GM12878 (cell line): ENCODE measurements at regions not wholly inside any gene's neighbourhood (a gene's known extent, or its start where the extent isn't known, plus 50 kb on each side); places are given as distances from the start of the nearest gene placed in this dataset.

ENCODE experiments used
- ATAC-seq: fragments of 200-7000 bp; cut with Tn5 transposase; 3 replicates; pipeline ENCODE4 v1.9.1; 2020; ENCODE audit warnings: mild to moderate bottlenecking, moderate library complexity
- BruUV-seq: library from RNA; stranded (reverse); fragments of 400-500 nt; replicated peaks from 2 replicates; lab custom pipeline; 2021; lab: Mats Ljungman, UMichigan
- CTCF ChIA-PET: fragments of 300-600 bp; sonication (Branson Sonifier 250); formaldehyde crosslinking; extraction: SDS; loops from one replicate; lab custom pipeline; 2021; ENCODE audit warnings: inconsistent platforms; lab: Yijun Ruan, JAX
- POLR2A ChIA-PET: fragments of 350-600 bp; formaldehyde crosslinking; extraction: SDS; loops from one replicate; lab custom pipeline; 2021; ENCODE audit warnings: inconsistent platforms; lab: Charles Lee
- RAD21 ChIA-PET: fragments of 300-600 bp; sonication (Branson Sonifier 250); formaldehyde crosslinking; loops from one replicate; lab custom pipeline; 2023; ENCODE audit warnings: antibody characterized with exemption; ENCODE audit not compliant: unreplicated experiment; lab: Charles Lee
- SMC1A ChIA-PET: fragments of 300-600 bp; sonication (Branson Sonifier 250); formaldehyde crosslinking; loops from one replicate; lab custom pipeline; 2023; ENCODE audit not compliant: unreplicated experiment, uncharacterized antibody; lab: Charles Lee
- DNase-seq: peaks from one replicate; pipeline ENCODE4 v3.0.0-alpha.2; 2011; ENCODE audit warnings: low read depth, low spot score
- FAIRE-seq: peaks from 3 replicates; lab custom pipeline; 2011; peaks lifted over from hg19 to GRCh38; lab: Jason Lieb, UNC
- H2AFZ ChIP-seq: 2 replicates; pipeline ENCODE4 v1.6.0; 2011; ENCODE audit warnings: low read depth, low read length, control low read depth; ENCODE audit not compliant: control insufficient read depth
- H3K27ac ChIP-seq: 2 replicates; pipeline ENCODE4 v1.5.1; 2011; ENCODE audit warnings: control low read depth; ENCODE audit not compliant: control insufficient read depth, insufficient read depth
- H3K27me3 ChIP-seq, 2 experiments: replicated peaks in 1 of 2; 2 replicates each; pipeline versions ENCODE4 v1.6.0 to v1.6.1; 2011; ENCODE audit warnings: low read length in 1 of 2; ENCODE audit not compliant: control insufficient read depth in 2 of 2, insufficient read depth in 2 of 2
- H3K36me3 ChIP-seq, 2 experiments: 2 replicates each; pipeline ENCODE4 v1.5.1; 2011; ENCODE audit warnings: low read length in 1 of 2; ENCODE audit not compliant: control insufficient read depth in 2 of 2, insufficient read depth in 2 of 2
- H3K4me1 ChIP-seq: 2 replicates; pipeline ENCODE4 v1.6.1; 2011; ENCODE audit warnings: mild to moderate bottlenecking, low read length, moderate library complexity, mixed read lengths; ENCODE audit not compliant: control insufficient read depth, insufficient read depth
- H3K4me2 ChIP-seq: 2 replicates; pipeline ENCODE4 v1.6.0; 2011; ENCODE audit warnings: control low read depth; ENCODE audit not compliant: control insufficient read depth, insufficient read depth
- H3K4me3 ChIP-seq: fragments of 200-600 bp; sonication (generic); 2 replicates; pipeline ENCODE4 v1.5.1; 2016
- H3K79me2 ChIP-seq: 2 replicates; pipeline ENCODE4 v1.6.0; 2011; ENCODE audit warnings: low read length; ENCODE audit not compliant: control insufficient read depth, insufficient read depth
- H3K9ac ChIP-seq: 2 replicates; pipeline ENCODE4 v1.8.0; 2011; ENCODE audit warnings: low read length, control low read depth, mixed read lengths; ENCODE audit not compliant: control insufficient read depth, insufficient read depth
- H3K9me3 ChIP-seq: replicated peaks from 3 replicates; pipeline ENCODE4 v1.5.1; 2011; ENCODE audit warnings: mild to moderate bottlenecking, low read length; ENCODE audit not compliant: control insufficient read depth, insufficient read depth
- H4K20me1 ChIP-seq: 2 replicates; pipeline ENCODE4 v1.6.0; 2011; ENCODE audit not compliant: control insufficient read depth, insufficient read depth
- FOXM1 ChIP-seq: IDR thresholded peaks from 2 replicates; pipeline ENCODE4 v1.6.1; 2012; ENCODE audit warnings: low read depth, mild to moderate bottlenecking, inconsistent platforms, low read length, moderate library complexity
- HDAC6 ChIP-seq: fragments of 200-600 bp; sonication (generic); IDR thresholded peaks from one replicate; pipeline ENCODE4 v1.8.0; 2017; ENCODE audit warnings: antibody characterized with exemption; ENCODE audit not compliant: unreplicated experiment
- JUNB ChIP-seq: IDR thresholded peaks from 2 replicates; pipeline ENCODE4 v1.6.1; 2016; ENCODE audit warnings: antibody characterized with exemption, mild to moderate bottlenecking
- LARP7 ChIP-seq: fragments of 450-650 bp; IDR thresholded peaks from 2 replicates; pipeline ENCODE4 v1.6.1; 2017; ENCODE audit warnings: mild to moderate bottlenecking
- NFYB ChIP-seq: IDR thresholded peaks from 2 replicates; pipeline ENCODE4 v1.6.1; 2011; ENCODE audit warnings: low read depth, mild to moderate bottlenecking, low read length, improper control_type of control experiment, moderate library complexity; ENCODE audit not compliant: insufficient read depth
- RELA ChIP-seq: fragments of 450-650 bp; IDR thresholded peaks from 2 replicates; pipeline ENCODE4 v1.8.0; 2014; ENCODE audit warnings: borderline replicate concordance; ENCODE audit not compliant: partially characterized antibody
- TAF1 ChIP-seq: IDR thresholded peaks from 2 replicates; pipeline ENCODE4 v1.6.1; 2011; ENCODE audit warnings: mild to moderate bottlenecking, low read depth, low read length, borderline replicate concordance
- YBX1 ChIP-seq: fragments of 450-650 bp; IDR thresholded peaks from 2 replicates; pipeline ENCODE4 v1.6.1; 2016; ENCODE audit warnings: antibody characterized with exemption
- ZNF274 ChIP-seq: IDR thresholded peaks from one replicate; pipeline ENCODE4 v1.8.0; 2011; ENCODE audit not compliant: insufficient read length, insufficient read depth
- WGBS: methylation state at CpG from one replicate; pipeline ENCODE4 v1.1.6; 2016; ENCODE audit warnings: low lambda C conversion rate; ENCODE audit not compliant: insufficient replicate concordance, insufficient coverage; ENCODE audit errors: missing lambda C conversion rate; 5-methylcytosine and 5-hydroxymethylcytosine counted together
- in situ Hi-C: fragments of 300-500 bp; cut with MboI; formaldehyde crosslinking; loops from 9 replicates; pipeline ENCODE4 v1.14.3; 2018; ENCODE audit warnings: mixed read lengths
- intact Hi-C: fragments of 100-400 bp; cut with micrococcal nuclease; formaldehyde crosslinking; loops from one replicate; pipeline ENCODE4 v1.14.2; 2022; ENCODE audit not compliant: unreplicated experiment
- TF ChIP-seq, protein P1 (sequence below): fragments of 450-650 bp; IDR thresholded peaks from 2 replicates; pipeline ENCODE4 v1.6.1; 2018; ENCODE audit warnings: borderline replicate concordance, mild to moderate bottlenecking; ENCODE audit not compliant: partially characterized antibody
- TF ChIP-seq, protein P2 (sequence below): IDR thresholded peaks from 2 replicates; pipeline ENCODE4 v1.6.1; 2011; ENCODE audit warnings: low read depth, low read length, improper control_type of control experiment, borderline replicate concordance

DNA sequence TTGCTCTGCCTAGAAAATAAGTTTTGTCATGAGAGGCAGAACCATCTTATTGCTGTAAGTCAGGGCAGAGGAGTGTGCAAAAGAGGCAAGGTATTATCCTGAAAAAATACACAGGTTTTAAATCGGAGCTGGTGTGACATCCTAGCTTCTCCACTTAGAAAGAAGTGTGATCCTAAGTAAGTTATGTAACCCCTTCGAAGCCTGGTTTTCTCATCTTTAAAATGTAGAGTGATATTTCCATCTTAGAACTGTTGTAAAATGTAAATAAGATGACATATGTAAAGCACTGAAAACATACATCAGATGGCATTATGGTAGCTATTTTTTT, 65.1 kb downstream of the IER5 start:
- in situ Hi-C loops = loop anchor here (5.0 to 25.0 kb wide), 2 partner anchors 516 to 641 kb away; partner anchors contain the start of gene XPR1
- POLR2A ChIA-PET = interaction anchor here (1.1 to 6.3 kb wide), 7 partner anchors 13 to 244 kb away, joined by 3 to 33 read pairs (median 4); no protein-coding TSS in a partner anchor

More for the DNA sequence above, 65.1 kb downstream of the IER5 start:
- ATAC-seq (no peak), FAIRE-seq (no peak), DNase-seq (no peak)
- no peaks in the 10 kb centered on the region for H3K79me2 ChIP-seq
- H3K4me1 ChIP-seq = peaks cover 48% of the 10 kb centered on the region
- H3K27me3 ChIP-seq = no peaks in the 10 kb centered on the region
- H3K4me2 ChIP-seq = no peak overlapping the region
- H2AFZ ChIP-seq = no peak overlapping the region
- H3K9ac ChIP-seq = no peak overlapping the region
- TF ChIP-seq, protein P1, sequence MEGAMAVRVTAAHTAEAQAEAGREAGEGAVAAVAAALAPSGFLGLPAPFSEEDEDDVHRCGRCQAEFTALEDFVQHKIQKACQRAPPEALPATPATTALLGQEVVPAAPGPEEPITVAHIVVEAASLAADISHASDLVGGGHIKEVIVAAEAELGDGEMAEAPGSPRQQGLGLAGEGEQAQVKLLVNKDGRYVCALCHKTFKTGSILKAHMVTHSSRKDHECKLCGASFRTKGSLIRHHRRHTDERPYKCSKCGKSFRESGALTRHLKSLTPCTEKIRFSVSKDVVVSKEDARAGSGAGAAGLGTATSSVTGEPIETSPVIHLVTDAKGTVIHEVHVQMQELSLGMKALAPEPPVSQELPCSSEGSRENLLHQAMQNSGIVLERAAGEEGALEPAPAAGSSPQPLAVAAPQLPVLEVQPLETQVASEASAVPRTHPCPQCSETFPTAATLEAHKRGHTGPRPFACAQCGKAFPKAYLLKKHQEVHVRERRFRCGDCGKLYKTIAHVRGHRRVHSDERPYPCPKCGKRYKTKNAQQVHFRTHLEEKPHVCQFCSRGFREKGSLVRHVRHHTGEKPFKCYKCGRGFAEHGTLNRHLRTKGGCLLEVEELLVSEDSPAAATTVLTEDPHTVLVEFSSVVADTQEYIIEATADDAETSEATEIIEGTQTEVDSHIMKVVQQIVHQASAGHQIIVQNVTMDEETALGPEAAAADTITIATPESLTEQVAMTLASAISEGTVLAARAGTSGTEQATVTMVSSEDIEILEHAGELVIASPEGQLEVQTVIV = no peak
- TF ChIP-seq LARP7 (no peak), RELA (no peak), FOXM1 (no peak), NFYB (no peak), TAF1 (no peak), JUNB (no peak), HDAC6 (no peak), YBX1 (no peak), ZNF274 (no peak)
- TF ChIP-seq, protein P2, sequence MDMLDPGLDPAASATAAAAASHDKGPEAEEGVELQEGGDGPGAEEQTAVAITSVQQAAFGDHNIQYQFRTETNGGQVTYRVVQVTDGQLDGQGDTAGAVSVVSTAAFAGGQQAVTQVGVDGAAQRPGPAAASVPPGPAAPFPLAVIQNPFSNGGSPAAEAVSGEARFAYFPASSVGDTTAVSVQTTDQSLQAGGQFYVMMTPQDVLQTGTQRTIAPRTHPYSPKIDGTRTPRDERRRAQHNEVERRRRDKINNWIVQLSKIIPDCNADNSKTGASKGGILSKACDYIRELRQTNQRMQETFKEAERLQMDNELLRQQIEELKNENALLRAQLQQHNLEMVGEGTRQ = no peak
- no peaks in the 10 kb centered on the region for H3K36me3 ChIP-seq
- no peak overlapping the region for H3K4me3 ChIP-seq
- H3K27ac ChIP-seq = no peak overlapping the region
- H3K9me3 ChIP-seq = no peaks in the 10 kb centered on the region; the same call in 1 of the 3 replicates
- H4K20me1 ChIP-seq = no peaks in the 10 kb centered on the region
- 71% methylated on average over 2 of the region's 2 CpGs for WGBS
- ChIA-PET SMC1A (interaction anchor here (0.8 to 36.3 kb wide), 17 partner anchors 9 to 638 kb away, joined by 3 to 1399 read pairs (median 6); partner anchors contain the start of genes IER5 and STX6), CTCF (interaction anchor here (0.7 to 36.6 kb wide), 14 partner anchors 9 to 650 kb away, joined by 3 to 1067 read pairs (median 4); partner anchors contain the start of genes IER5 and MR1), RAD21 (interaction anchor here (1.2 to 5.6 kb wide), 13 partner anchors 10 to 637 kb away, joined by 3 to 72 read pairs (median 7); no protein-coding TSS in a partner anchor)
- intact Hi-C loops = loop anchor here (2.0 kb wide), 1 partner anchor 23 kb away; no protein-coding TSS in a partner anchor
- no TSS peak for BruUV-seq
